Epithelial cell of prostate (primary cell): ENCODE measurements at regions not wholly inside any gene's neighbourhood (a gene's known extent, or its start where the extent isn't known, plus 50 kb on each side); places are given as distances from the start of the nearest gene placed in this dataset.
A peak's percentile ranks its signal among the peaks of the same experiment; 100 is the strongest.
"Not testable (repeated sequence)": the region's sequence is repeated elsewhere in the genome, so short reads cannot be mapped to it uniquely, and the experiment has no call there.

Experiments
- DNase-seq: peaks from one replicate; pipeline ENCODE4 v3.0.0-alpha.2; 2011; ENCODE audit warnings: low read depth, low spot score
- H3K27ac ChIP-seq: fragments of 450-650 bp; 2 replicates; pipeline ENCODE4 v1.5.1; 2017; ENCODE audit warnings: mild to moderate bottlenecking

- peak overlapping the region; percentile 74 for H3K27ac ChIP-seq
- DNase-seq: no peak
Observed at GRCh38 chr17:64786337-64786736, 124.2 kb upstream of the SMURF2 start.

DNA sequence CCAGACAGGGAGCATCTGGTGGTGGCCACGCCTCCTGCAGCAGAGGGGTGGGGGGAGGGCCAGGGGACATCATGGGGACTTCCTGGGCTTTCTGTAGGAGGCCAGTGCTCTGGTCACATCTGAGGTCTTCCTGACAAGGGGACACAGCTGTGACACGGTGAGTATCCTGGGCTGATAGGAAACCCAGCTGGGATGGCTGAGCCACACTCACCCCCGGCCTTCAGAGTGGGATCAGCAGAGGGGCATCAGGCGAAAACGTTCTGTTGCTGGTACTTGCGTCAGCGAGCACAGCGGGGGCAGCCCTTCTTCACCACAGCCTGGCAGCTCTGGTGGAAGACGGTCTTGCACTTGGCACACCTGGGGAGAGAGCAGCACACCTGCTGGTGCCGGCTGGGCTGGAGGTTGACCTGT lies 122.9 kb upstream of the SMURF2 start:
- H3K27ac ChIP-seq: no peak overlapping the region
- no peak for DNase-seq

GRCh38 chr17:64784353-64785010 lies 122.4 kb upstream of the SMURF2 start:
- no peak for DNase-seq
- H3K27ac ChIP-seq: no peak overlapping the region

DNA sequence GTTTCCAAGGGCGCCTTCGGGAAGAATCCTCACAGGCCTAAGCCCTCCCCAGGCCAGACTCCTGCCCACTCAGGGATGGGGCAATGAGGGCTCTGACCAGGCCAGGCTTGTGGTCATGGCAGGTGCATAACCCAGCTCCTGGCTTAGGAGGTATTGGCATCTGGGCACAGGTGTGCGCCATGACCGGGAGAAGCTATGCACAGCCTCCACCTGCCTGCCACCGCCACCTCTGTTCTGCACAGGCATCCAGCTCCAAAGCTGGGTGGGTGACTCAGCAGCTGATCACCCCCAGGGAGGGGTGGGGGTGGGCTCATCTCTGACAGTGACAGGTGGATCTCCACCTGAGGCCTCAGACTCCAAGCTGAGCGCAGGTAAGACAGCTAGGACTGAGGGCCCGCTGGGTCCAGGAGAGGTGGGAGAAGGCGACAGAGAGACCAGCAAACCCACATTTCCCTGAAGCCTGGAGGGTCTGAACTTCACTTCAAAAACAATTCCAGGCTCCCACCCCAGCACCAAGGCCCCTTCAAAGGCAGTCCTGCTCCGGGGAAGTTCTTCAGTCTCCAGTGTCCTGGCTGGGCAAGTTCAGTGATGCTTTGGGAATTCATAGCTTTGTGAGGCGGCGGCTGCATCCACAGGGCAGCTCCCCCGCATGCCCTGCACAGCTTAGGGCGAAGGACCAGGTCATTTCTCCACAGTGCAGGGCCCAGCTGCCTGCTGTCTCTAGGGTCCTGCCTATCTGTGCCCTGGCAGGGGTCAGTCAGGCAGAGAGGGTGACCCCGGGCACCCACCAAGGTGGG lies 121.6 kb upstream of the SMURF2 start:
- H3K27ac ChIP-seq: peak overlapping the region; percentile 14
- no peak for DNase-seq

- peak overlapping the region; percentile 14 for H3K27ac ChIP-seq
- DNase-seq: no peak
Observed at GRCh38 chr17:64783031-64783461, 120.9 kb upstream of the SMURF2 start.

- DNase-seq: no peak
- H3K27ac ChIP-seq: peak overlapping the region; percentile 82
Observed at GRCh38 chr17:64781810-64782555, 119.9 kb upstream of the SMURF2 start.

DNA sequence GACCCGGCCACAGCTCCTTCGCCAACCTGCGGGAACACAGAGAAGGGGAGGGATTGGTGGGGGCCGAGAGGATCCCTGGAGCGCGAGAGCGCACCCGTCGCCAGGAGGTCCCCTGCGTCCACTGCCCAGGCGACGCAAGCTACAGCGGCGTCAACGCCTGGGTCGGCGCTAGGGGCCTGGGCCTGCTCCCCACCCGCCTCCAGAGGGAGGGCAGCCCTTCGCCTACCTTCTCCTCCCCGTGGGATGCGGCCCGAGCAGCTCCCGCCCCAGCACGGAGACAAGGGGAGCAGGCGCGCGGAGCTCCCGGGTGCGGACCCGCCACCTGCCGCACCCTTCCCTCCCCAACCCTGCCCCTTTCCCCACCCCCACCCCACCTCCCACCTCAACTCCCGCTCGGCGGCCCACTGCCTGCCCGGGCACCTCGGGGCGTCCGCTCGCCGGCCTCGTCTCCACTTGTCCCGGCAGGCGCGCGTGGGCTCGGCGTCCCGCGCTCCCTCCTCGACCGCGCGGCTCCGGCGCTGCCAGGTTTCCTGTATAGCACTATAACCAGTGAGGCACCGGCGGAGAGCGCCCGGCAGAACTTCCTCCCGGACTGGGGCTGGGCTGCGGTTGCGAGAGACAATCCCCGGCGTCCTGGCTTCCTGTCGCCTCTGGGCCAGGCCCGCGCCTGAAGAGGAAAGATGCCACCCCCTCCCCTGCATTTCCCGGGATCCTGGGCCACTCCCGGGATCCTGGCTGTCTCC lies 119.1 kb upstream of the SMURF2 start:
- no peak for DNase-seq
- peak overlapping the region; percentile 82 for H3K27ac ChIP-seq

- no peak for DNase-seq
- H3K27ac ChIP-seq: peak overlapping the region; percentile 82
Observed at GRCh38 chr17:64780096-64781013, 118.2 kb upstream of the SMURF2 start.

GRCh38 chr17:64779376-64780095 lies 117.4 kb upstream of the SMURF2 start:
- DNase-seq: no peak
- peak overlapping the region; percentile 82 for H3K27ac ChIP-seq

GRCh38 chr17:64779098-64779375 lies 116.9 kb upstream of the SMURF2 start:
- not testable (repeated sequence) for H3K27ac ChIP-seq, DNase-seq

DNA sequence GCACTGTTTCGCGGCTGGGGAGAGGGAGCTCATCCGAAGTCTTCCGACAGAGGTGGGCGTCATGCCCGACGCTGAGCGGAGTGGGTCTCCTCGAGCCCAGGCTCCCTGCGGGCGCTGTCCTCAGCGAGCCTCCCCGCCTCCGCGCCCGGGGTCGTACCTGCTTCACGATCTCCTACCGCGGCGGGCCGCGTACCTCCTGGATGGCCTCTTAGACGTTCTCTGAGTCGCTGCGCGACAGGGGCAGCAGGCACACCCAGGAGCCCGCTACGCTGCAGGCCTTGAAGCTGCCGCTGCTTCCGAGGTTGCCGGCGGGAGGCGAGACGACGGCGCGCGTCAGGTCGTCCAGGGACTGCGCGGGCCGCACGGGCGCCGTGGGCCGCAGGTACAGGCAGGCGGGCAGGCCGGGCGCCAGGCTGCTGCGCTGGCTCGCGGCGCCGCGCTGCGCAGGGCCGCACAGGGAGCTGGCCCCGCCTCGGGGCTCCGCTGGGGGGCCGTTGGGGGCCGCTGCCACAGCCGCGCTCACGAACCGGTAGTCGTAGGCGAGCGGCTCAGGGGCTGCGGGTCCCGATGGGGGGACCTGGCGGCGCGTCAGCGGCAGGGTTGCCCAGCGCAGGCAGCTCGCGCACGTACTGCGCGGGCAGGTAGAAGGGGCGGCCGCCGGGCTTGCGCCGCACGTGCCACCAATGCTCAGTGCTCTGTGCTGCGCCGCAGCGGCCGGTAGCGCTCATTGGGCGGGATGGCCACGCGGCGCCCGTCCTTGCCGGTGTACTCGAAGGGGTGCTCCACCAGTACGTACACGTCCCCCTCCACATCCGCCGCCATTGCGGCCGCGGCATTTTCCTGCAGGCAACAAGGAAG lies 116.4 kb upstream of the SMURF2 start:
- H3K27ac ChIP-seq: no peak overlapping the region
- no peak for DNase-seq

GRCh38 chr17:64777415-64778239 lies 115.5 kb upstream of the SMURF2 start:
- no peak overlapping the region for H3K27ac ChIP-seq
- DNase-seq: no peak

GRCh38 chr17:64776720-64777414 lies 114.8 kb upstream of the SMURF2 start:
- DNase-seq, H3K27ac ChIP-seq: not testable (repeated sequence)

GRCh38 chr17:64775701-64776570 lies 113.8 kb upstream of the SMURF2 start:
- no peak for DNase-seq
- H3K27ac ChIP-seq: no peak overlapping the region

DNA sequence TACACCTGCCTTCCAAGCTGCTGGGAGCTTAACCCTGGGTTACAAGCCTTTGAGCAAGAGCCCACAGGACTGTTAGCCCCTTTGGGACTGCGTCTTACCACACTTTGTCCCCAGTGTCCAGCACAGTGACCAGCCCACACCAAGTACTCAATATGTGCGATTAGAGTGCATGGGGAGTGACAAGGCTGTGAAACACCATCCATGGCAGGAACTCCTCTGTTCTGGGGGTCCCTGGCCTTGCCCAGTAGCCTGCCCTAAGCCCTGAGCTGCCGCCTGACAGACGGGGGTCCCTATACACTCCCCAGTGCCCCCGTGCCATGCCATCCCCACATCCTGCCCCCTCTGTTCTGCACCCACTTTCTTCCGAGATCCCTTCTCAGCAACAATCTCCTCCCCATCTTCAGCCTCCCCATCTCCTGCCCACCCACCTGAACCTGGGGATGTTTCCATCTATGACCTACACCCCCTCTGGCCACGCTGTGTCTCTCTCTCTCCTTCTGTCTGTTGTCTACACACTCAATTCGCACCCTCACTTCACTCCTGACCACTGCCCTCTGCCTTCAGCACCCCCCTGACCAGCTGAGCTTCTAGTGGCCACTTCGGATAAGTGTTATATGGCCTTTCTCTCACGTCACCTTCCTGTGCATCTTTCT lies 112.9 kb upstream of the SMURF2 start:
- no peak for DNase-seq
- peak overlapping the region; percentile 15 for H3K27ac ChIP-seq
